Testis (tissue), 2 donors: ENCODE measurements at regions not wholly inside any gene's neighbourhood (a gene's known extent, or its start where the extent isn't known, plus 50 kb on each side); places are given as distances from the start of the nearest gene placed in this dataset.

ENCODE experiments used
- DNase-seq: peaks from one replicate; pipeline ENCODE4 v3.0.0-alpha.2; 2019
- H3K27ac ChIP-seq, 2 donors: fragments of 200-600 bp; sonication (generic); one replicate each; pipeline ENCODE4 v1.5.1; 2019
- H3K27me3 ChIP-seq: fragments of 200-600 bp; sonication (generic); one replicate; pipeline ENCODE4 v1.5.1; 2019
- H3K36me3 ChIP-seq: fragments of 200-600 bp; sonication (generic); one replicate; pipeline ENCODE4 v1.5.1; 2017; ENCODE audit warnings: low read depth; ENCODE audit errors: missing control alignments
- H3K4me1 ChIP-seq: fragments of 200-600 bp; sonication (generic); one replicate; pipeline ENCODE4 v1.5.1; 2019
- H3K4me3 ChIP-seq, 2 donors: fragments of 200-600 bp; sonication (generic); one replicate each; pipeline ENCODE4 v1.5.1; 2017 to 2019
- H3K9me3 ChIP-seq: fragments of 200-600 bp; sonication (generic); one replicate; pipeline ENCODE4 v1.5.1; 2017
- POLR2A ChIP-seq: fragments of 450-650 bp; IDR thresholded peaks from one replicate; pipeline ENCODE4 v1.6.1; 2017; ENCODE audit warnings: antibody characterized with exemption, mild to moderate bottlenecking, moderate library complexity
- WGBS, 2 donors: methylation state at CpG; one replicate each; pipeline ENCODE4 v1.1.5; 2018; 5-methylcytosine and 5-hydroxymethylcytosine counted together
- intact Hi-C: fragments of 100-400 bp; cut with DNase I; formaldehyde crosslinking; loops from one replicate; pipeline ENCODE4 v1.15.1; 2023; ENCODE audit warnings: low total_unique reads
- TF ChIP-seq, protein P1 (sequence below), 3 experiments: fragments of 450-650 bp in 2 of 3; fragments of 200-600 bp in 1 of 3; sonication (generic) in 1 of 3; IDR thresholded peaks; one replicate each; pipeline ENCODE4 v1.5.1; 2016 to 2019; ENCODE audit warnings: antibody characterized with exemption in 3 of 3, mild to moderate bottlenecking in 2 of 3, moderate library complexity in 1 of 3

DNA sequence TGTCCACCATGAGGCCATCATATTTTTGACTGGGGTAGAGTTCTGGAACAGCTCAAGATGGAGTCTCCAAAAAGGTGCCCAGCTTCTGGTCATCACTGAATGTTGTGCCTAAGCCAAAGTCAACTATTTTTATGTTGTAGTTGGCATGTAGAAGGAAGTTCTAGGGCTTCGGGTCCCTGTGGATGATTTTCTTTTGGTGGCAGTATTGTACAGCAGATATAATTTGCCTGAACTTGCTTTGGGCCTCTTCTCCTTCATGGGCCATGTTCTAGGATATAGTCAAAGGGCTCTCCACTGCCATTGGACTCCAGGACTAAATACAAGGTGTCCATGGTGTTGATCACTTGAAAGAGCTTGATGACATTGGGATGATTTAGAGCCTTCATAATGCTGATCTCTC is 143.6 kb downstream of the SLC38A4 start:
- DNase-seq = no peak
- no peak for TF ChIP-seq POLR2A
- TF ChIP-seq, protein P1, sequence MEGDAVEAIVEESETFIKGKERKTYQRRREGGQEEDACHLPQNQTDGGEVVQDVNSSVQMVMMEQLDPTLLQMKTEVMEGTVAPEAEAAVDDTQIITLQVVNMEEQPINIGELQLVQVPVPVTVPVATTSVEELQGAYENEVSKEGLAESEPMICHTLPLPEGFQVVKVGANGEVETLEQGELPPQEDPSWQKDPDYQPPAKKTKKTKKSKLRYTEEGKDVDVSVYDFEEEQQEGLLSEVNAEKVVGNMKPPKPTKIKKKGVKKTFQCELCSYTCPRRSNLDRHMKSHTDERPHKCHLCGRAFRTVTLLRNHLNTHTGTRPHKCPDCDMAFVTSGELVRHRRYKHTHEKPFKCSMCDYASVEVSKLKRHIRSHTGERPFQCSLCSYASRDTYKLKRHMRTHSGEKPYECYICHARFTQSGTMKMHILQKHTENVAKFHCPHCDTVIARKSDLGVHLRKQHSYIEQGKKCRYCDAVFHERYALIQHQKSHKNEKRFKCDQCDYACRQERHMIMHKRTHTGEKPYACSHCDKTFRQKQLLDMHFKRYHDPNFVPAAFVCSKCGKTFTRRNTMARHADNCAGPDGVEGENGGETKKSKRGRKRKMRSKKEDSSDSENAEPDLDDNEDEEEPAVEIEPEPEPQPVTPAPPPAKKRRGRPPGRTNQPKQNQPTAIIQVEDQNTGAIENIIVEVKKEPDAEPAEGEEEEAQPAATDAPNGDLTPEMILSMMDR (IDR thresholded peaks at IDR 0.05) = no peak
- intact Hi-C loops = no loop called here
- no peaks in the 10 kb centered on the region for H3K4me1 ChIP-seq
- no peak overlapping the region for H3K27ac ChIP-seq
- H3K27me3 ChIP-seq = no peaks in the 10 kb centered on the region
- WGBS, 2 donors = 85 to 94% methylated on average over 1 of the region's 1 CpG
- H3K9me3 ChIP-seq = no peaks in the 10 kb centered on the region
- H3K4me3 ChIP-seq = no peak overlapping the region
- H3K36me3 ChIP-seq = no peaks in the 10 kb centered on the region

DNA sequence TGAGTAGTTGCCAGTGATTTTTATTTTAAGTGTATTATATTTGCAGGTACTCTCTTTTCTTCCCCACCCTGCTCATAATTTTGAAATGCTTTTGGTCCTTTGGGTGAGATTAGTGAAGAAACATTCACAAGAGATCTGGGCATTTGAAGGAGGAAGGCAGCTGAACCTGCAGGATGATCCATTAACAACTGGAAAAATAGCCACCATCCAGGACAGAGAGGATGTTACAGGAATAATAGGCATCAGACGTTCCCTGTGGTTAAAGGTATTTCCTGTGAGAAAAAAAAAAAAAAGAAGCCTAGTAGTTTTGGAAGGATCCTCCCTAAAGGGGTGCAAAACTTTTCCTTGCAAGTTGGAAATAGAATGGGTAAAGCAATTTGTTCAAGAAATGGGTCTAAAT is 145.3 kb downstream of the SLC38A4 start:
- intact Hi-C loops = no loop called here
- H3K27me3 ChIP-seq = no peaks in the 10 kb centered on the region
- H3K36me3 ChIP-seq = no peaks in the 10 kb centered on the region
- H3K27ac ChIP-seq = no peak overlapping the region
- H3K4me1 ChIP-seq = no peaks in the 10 kb centered on the region
- TF ChIP-seq POLR2A = no peak
- TF ChIP-seq, protein P1 (IDR thresholded peaks at IDR 0.05) = no peak
- 28 to 43% methylated on average over 1 of the region's 1 CpG for WGBS, 2 donors
- H3K4me3 ChIP-seq = no peak overlapping the region
- DNase-seq = no peak
- H3K9me3 ChIP-seq = no peaks in the 10 kb centered on the region

DNA sequence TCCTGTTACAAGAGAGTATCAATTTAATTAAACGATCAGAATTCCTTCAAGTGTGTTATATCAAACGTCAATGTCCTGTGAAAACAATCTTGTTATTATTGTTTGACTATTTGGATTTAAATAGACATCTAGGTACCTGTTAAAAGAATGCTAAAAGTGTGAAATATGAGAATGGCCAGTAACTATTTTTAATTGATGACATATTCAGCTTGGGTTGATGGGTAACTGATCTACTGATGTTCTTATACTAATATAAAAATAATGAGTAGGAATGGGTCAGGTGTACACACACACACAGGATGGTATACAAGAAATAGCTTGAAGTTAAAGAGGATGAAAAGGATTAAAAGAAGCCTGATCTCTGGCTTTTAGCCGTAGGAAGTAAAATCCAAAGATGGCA is 146.0 kb downstream of the SLC38A4 start:
- intact Hi-C loops = no loop called here
- 55 to 64% methylated on average over 3 of the region's 3 CpGs for WGBS, 2 donors

DNA sequence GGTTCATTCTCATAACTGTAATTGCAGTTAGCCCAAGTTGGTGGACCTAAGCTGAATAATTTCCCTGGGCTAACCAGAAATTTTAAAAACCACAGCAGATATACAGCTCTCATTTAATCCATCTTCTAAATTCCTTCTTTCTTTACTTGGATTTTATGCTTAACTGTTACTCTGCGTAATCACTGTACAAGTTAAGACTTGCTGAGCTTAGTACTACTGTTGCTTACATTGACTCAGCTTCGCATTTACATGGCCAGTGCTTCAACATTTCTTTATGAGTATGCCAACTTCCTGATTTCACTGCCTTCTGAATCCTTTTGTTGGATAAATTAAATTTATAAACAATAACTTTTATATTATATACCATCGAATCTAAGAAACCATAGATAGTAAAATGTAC is 147.4 kb downstream of the SLC38A4 start:
- WGBS, 2 donors = 85 to 95% methylated on average over 3 of the region's 3 CpGs

More for the DNA sequence above, 146.0 kb downstream of the SLC38A4 start:
- no peak overlapping the region for H3K4me3 ChIP-seq
- H3K4me1 ChIP-seq = no peaks in the 10 kb centered on the region
- H3K36me3 ChIP-seq = no peaks in the 10 kb centered on the region
- no peaks in the 10 kb centered on the region for H3K9me3 ChIP-seq
- no peak overlapping the region for H3K27ac ChIP-seq
- H3K27me3 ChIP-seq = no peaks in the 10 kb centered on the region
- TF ChIP-seq, protein P1 (IDR thresholded peaks at IDR 0.05) = no peak
- no peak for TF ChIP-seq POLR2A
- DNase-seq = no peak

DNA sequence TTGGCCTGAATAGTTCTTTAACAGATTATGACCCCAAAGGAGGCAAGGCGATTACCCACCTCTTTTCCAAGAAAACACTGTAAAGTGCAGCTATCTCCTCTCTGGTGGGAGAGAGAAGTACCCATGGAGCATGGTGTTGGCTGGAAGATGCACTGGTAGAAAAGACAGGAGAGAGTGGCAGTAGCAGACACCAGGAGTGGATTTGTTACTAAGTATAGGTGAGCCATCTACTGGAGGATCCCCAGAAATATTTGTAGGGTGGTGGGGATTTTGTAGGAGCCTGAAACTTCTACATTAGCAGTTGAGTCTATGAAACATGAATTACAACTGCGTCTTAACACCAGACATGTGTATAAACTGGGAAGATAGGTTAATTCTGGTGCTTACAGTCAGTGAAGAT is 148.0 kb downstream of the SLC38A4 start:
- Histone ChIP-seq H3K27me3 (no peaks in the 10 kb centered on the region), H3K9me3 (no peaks in the 10 kb centered on the region), H3K4me1 (no peaks in the 10 kb centered on the region), H3K36me3 (no peaks in the 10 kb centered on the region), H3K27ac (no peak overlapping the region), H3K4me3 (no peak overlapping the region)
- 83 to 90% methylated on average over 2 of the region's 2 CpGs for WGBS, 2 donors
- no peak for DNase-seq
- intact Hi-C loops = no loop called here
- TF ChIP-seq, protein P1 (IDR thresholded peaks at IDR 0.05) = no peak
- TF ChIP-seq POLR2A = no peak

More for the DNA sequence above, 147.4 kb downstream of the SLC38A4 start:
- Histone ChIP-seq H3K27ac (no peak overlapping the region), H3K4me1 (no peaks in the 10 kb centered on the region), H3K9me3 (no peaks in the 10 kb centered on the region), H3K27me3 (no peaks in the 10 kb centered on the region), H3K36me3 (no peaks in the 10 kb centered on the region), H3K4me3 (no peak overlapping the region)
- intact Hi-C loops = no loop called here
- no peak for TF ChIP-seq POLR2A
- TF ChIP-seq, protein P1 (IDR thresholded peaks at IDR 0.05) = no peak
- DNase-seq = no peak
